Umbilical cord (tissue), 1 donor: ENCODE measurements at regions not wholly inside any gene's neighbourhood (a gene's known extent, or its start where the extent isn't known, plus 50 kb on each side); places are given as distances from the start of the nearest gene placed in this dataset.
"Not testable (repeated sequence)": the region's sequence is repeated elsewhere in the genome, so short reads cannot be mapped to it uniquely, and the experiment has no call there.

ENCODE experiments used
- DNase-seq: peaks from one replicate; pipeline ENCODE4 v3.0.0-alpha.2; 2015; ENCODE audit warnings: low spot score

DNA sequence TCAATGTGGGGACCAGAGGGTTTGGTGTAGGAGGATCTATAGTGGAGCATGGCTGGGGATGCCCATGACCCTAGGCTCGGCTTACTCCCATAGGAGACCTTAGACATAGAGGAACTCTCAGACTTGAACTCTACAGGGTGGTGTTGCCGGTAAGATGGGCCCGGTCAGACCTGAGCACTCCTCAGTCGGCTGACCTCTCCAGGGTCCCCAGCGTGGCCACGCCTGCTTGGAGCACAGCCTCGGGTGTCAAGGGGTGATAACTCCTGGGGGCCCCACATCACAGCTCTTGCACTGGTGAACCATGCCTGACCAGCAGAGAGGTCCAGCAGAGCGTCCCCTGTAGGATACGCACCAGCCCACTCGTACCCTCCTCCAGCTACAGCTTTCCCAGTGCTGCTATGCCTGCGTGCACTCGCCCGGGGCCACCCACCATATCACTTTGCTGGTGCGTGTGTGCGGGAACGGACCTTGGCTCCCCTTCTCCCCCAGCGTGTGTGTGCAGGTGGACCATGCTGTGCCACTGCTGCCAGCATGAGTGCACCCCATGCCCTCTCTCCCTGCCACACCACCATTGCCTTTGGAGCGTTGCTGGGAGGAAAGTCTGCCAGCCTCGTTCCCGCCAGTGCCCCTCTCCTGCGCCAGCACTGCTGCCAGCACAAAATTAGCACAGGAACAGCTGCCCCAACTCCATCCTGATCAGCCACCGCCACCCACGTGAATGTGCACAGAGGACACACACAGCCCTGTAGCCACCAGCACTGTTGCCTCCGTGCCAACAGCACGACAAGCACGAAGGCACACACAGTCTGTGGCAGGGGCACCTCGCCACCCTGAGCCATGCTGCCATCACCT is 806.6 kb downstream of the GLUD2 start:
- no peak for DNase-seq

DNA sequence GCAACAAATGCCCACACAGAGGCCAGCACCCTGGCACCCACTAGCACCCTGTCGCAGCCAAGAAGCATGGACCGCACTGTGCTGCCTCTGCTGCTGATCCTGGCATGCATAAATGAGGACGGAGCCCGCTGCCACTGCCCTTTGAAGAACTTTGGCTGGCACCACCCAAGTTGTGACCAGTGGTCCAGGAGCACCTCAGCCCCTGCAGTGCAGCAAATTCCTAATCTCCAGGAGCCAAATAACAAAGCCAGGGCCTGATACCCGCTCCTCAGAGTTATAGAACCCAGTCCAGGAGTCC is 807.2 kb downstream of the GLUD2 start:
- DNase-seq = no peak

DNA sequence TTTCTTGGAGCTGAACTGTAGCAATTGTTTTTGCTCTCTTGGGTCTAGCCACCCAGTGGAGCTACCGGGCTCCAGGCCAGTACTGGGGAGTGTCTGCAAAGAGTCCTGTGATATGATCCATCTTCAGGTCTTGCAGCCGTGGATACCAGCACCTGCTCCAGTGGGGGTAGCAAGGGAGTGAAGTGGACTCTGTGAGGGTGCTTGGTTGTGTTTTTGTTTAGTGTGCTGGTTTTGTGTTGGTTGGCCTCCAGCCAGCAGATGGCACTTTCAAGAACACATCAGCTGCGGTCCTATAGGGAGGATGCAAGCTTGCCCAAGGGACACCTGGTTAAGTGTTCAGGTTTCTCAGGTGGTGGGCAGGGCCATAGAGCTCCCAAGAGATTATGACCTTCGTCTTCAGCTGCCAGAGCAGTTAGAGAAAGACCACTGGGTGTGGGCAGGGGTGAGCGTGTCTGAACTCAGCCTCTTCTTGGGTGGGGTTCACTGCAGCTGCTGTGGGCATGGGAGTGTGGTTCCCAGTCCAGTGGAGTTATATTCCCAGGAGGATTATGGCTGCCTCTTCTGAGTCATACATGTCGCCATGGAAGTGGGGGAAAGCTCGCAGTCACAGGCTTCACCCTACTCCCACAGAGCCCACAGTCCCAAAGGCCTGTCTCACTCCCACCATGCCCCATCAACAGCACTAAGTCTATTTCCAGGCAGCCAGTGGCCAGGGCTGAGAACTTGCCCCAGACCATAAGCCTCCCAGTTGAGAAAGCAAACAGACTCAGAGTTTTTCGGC is 811.6 kb downstream of the GLUD2 start:
- DNase-seq = no peak

DNA sequence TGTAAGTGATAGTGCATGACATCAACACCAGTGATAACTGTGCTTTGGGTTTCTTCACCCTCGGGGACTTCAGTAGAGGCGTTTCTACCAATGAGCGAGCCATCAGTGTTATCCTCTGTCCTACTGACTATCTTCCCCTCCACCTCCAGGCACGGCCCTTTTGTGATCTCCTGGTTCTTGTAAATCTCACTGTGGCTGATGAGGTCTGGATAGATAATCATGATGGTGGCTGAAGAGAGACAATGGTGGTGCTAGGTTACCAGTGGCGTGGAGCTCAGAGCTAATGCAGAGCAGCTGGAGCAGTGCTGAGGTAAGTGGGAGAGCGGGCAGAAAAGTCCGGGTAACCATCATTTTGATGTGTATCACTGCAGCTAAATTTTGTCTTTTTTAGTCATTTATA is 816.6 kb downstream of the GLUD2 start:
- DNase-seq = no peak

DNA sequence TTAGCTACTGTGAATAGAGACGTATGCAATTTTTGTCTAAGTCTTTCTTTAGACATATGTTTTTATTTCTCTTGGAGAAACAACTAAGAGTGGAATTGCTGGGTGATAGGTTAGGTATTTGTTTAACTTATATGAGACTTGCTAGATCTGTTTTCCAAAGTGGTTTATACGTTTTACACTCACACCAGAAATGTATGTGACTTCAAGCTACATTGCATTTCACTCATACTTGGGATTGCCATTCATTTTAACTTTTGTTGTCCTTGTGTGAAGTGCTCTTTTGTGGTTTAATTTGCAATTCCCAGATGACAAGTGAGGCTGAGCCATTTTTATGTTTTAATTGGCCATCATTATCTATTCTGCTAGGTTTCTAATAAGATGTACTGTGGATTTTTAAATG is 817.2 kb downstream of the GLUD2 start:
- DNase-seq = no peak

DNA sequence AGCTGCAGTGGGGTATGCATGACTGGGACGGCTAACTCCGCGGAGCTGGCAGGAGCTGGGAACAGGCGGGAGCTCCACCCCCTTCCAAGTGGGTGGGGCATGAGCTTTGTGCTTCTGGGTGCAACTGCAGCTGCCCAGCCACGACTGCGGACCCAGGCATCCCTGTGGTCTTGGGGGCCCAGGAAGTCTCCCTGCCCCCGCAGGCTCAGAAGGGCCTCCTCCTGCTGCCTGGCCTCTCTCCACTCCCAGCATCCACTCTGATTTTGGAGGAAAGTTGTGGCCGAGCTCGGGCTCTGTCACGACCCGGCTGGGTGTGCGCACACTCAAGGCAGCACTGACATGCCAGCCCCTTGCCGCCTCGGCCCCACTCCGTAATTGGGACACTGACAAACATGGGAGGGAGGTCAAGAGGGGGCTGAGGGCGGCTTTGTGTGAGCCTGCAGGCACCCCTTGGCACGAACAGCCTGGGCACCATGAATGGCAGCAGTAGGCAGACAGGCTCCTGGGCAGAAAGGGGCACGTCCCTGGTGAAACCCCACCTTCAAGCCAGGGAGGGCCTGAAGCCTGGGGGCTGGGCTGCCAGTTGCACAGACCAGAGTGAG is 822.6 kb downstream of the GLUD2 start:
- no peak for DNase-seq

DNA sequence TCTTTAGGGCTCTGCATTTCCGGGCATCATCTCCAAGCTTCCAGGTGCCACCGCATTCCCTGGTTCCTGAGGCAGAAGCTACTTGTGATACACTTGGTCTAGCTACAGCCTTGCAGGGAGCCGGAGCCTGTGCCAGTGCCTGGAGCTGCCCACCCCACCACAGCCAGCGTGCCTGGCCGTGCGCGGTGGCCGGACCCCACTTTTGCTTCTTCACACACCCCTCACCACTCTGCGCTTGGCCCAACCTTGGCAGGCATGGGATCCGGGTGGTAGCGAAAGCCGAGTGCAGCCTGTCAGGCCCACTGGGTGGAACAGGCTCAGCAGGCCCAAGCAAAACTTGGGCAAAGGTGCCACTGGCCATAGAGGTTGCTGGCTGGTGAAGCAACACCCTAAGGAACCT is 823.7 kb downstream of the GLUD2 start:
- no peak for DNase-seq

DNA sequence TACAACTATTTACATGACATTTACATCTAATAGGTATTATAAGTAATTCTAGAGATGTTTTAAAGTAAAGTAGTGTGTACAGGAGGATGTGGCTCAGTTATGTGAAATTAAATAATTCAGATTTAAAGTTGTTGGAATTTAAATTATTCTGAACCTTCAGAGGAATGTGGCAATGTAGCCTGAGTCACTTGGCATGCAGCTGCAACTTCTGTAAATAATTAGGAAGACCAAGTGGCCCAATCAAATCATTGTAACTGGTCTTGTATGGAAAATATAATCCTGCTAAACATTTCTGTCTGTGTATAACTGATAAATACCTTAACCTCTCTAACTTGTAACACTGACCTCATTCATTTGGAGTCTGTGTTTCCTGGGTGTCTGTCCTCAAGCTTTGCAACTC is 828.9 kb downstream of the GLUD2 start:
- no peak for DNase-seq

DNA sequence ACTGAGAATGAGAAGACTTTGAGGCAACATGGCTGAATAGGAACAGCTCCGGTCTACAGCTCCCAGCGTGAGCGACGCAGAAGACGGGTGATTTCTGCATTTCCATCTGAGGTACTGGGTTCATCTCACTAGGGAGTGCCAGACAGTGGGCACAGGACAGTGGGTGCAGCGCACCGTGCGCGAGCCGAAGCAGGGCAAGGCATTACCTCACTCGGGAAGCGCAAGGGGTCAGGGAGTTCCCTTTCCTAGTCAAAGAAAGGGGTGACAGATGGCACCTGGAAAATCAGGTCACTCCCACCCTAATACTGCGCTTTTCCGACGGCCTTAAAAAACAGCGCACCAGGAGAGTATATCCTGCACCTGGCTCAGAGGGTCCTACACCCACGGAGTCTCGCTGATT is 829.9 kb downstream of the GLUD2 start:
- DNase-seq = not testable (repeated sequence)

DNA sequence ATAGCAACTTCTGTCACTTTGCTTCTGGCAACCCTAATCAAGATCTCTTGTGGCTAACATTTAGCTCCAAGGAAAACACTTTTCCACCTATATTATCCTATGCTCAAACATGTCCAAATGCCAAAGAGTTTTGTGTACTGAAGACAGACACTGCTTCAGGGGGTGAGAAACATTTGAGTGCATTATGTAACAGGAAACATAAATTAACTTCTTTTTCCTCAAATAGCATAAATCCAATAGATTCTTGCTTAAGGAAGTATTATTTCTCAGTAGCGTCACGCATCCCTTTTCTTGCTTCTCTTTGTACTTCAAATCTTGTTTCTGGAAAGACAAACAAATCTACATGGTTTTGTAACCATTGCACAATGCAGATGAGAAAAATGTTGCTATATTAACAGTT is 839.1 kb downstream of the GLUD2 start:
- no peak for DNase-seq

DNA sequence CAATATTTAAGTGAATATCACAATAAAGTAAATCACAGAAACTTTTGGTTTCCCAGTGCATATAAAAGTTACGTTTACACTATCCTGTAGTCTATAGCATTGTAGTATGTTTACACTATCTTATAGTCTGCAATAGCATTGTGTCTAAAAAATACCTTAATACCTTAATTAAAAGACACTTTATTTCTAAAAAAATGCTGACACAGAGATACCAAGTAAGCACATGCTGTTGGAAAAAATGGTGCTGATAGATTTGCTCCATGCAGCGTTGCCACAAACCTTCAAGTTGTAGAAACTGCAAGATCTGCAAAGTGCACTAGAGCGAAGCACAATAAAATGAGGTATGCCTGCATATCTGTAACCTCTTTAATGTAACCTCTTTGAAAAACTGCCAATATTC is 847.3 kb downstream of the GLUD2 start:
- DNase-seq = no peak

DNA sequence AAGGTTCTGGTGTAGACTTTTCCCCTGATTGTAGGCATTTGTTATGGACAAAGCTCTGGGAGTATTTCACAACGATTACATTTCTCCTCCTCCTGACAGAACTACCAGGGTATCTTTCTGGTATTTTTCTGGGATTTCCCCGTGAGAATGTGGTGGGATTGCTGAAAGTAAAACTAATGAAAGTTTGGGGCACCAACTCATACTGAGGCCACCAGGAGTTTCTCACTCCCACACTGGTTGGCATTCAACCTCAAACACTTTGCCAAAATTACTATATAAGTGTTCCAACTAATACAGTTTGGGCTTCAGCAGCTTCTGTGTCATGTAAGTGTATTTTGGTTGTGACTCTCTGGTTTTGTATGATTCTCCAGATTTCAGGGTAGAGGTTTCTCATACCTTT is 855.1 kb downstream of the GLUD2 start:
- DNase-seq = no peak

DNA sequence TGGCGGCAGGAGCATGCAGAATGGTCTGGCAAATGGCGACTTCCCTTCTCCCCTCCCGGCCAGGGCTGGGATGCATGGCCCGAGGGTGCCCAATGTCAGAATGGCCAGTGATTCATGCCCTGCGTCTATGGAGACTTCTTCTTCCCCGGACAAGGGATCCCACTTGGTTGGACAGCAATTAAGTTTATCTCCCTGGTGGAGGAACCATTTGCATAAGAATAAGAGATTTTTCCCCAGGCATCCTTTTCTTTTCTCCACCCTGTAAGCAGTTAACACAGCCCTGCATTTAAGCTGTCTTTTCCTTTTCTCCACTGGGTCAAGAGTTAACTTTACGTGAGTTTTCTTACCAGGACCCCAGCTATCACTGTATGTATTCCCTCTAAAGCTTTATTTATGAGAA is 856.6 kb downstream of the GLUD2 start:
- DNase-seq = no peak

DNA sequence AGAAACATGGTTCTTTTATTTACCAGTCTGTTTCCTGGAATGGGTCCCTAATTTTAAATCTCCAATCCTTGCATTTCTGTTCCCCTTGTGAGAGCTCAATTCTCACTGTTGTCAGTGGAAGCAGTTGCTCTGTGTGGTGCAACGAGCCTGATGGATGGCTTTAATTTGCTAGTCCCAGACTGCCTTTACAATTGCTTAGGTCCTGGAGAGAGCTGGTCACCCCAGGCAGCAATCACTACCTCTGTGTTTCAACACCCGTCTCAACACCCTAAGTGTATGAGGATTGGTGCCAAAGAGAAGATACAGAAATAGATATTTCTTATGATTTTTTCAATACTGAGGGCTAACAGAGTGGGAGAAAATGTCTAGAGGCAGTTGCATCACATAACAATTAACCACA is 873.8 kb downstream of the GLUD2 start:
- DNase-seq = no peak

DNA sequence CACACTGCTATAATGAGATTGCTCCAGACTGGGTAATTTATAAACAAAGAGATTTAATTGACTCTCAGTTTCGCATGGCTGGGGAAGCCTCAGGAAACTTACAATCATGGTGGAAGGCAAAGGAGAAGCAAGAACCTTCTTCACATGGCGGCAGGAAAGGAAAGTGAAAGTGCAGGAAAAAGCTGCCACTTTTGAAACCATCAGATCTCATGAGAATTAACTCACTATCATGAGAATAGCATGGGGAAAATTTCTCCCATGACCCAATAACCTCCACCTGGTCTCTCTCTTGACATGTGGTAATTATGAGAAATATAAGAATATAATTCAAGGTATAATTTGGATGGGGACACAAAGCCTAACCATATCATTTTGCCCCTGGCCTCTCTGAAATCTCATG is 884.2 kb downstream of the GLUD2 start:
- DNase-seq = no peak

DNA sequence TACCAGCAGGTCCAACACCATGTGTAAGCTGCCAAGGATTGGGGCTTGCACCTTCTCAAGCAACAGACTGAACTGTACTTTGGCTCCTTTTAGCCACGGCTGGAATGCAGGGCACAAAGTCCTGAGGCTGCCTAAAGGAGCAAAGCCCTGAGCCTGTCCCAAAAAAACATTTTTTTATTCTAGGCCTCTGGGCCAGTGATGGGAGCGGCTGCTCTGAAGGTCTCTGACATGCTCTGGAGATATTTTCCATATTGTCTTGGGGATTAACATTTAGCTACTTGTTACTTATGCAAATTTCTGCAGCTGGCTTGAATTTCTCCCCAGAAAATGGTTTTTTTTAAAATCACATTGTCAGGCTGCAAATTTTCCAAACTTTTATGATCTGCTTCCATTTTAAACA is 885.3 kb downstream of the GLUD2 start:
- no peak for DNase-seq

DNA sequence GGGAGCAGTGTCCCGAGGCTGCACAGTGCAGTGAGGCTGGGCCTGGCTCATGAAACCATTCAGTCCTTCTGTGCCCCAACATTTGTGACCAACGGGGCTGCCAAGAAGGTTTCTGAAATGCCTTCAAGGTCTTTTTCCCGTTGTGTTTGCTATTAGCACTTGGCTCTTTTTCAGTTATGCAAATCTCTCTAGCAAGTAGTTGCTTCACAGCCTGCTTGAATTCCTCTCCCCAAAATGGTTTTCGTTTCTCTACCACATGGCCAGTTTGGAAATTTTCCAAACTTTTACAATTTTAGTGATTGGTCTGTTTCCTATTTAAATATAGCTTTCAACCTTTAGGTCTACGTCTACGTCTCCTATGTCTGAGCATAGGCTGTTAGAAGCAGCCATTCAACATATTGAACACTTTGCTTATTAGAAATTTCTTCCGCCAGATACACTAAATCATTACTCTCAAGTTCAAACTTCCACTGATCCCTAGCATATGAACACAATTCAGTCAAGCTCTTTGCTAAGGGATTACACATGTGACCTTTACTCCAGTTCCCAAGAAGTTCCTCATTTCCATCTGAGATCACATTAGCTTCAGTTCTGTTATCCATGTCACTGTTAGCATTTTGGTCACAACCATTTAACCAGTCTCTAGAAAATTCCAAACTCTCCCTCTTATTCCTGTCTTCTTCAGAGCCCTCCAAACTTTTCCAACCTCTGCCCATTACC is 901.8 kb downstream of the GLUD2 start:
- no peak for DNase-seq

DNA sequence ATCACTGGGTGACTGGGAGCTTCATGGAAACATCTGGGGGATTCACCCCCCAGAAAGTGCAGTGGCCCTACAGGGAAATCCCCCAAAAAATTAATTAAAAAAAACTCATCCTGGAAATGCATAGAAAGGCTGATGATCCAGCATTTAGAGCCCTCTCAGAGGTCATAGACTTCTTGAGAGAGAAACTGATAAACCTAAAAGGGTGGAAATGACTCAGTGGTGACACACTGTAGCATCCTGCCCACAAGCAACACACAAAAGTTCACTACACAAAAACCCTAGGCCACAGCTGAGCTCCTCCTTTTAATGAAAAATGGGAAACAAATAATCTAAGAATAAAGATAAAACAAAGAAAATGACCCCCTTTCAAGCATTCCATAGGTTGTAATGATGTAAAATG is 911.5 kb downstream of the GLUD2 start:
- no peak for DNase-seq

DNA sequence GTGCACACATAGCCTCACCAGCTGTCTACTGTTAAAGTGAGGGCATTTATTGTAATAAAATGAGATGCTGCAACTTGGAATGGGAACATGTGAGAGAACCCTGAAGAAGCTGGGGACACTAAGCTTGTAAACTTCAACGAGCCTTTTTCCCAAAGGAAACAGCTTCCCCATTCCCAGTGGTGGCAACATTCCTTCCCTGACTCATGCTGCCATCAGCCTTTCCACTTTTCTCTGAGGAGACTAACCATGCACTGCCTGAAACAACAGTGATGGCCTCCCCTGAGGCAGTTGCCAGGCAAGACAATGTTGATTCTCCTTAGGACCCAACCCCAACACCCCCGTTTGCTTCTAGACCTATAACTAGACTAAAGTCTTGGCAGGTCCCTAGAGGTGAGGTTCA is 928.3 kb downstream of the GLUD2 start:
- no peak for DNase-seq

DNA sequence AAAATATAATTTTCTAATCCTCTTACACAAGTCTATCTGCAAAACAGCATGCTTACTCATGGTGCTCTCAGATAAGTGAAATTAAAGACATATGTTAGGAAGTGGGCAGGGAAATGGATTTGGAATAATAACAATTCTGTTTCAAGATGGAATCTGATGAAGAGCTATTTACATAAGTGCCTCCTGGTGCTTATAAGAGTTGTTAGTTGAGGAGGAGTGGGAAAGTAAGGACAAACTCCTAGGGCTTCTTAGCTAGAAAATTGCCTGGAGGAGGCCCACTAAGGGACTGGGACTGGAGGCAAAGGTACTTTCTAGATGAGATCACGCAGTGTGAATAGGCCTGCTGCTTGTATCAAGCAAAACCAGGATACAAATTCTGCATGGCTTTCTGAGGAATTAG is 939.8 kb downstream of the GLUD2 start:
- peak; percentile 24 for DNase-seq

DNA sequence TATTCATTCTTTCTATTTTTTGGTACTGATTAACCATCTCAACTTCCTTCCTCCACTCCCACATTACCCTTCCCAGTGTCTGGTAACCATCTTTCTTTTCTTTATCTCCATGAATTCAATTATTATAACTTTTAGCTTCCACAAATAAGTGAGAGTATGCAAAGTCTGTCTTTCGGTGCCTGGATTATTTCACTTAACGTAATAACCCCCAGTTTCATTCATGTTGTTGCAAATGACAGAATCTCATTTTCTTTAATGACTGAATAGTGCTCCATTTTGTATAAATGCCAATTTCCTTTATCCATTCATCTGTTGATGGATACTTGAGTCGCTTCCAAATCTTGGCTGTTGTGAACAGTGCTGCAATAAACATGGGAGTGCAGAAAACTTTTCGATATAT is 940.4 kb downstream of the GLUD2 start:
- no peak for DNase-seq

DNA sequence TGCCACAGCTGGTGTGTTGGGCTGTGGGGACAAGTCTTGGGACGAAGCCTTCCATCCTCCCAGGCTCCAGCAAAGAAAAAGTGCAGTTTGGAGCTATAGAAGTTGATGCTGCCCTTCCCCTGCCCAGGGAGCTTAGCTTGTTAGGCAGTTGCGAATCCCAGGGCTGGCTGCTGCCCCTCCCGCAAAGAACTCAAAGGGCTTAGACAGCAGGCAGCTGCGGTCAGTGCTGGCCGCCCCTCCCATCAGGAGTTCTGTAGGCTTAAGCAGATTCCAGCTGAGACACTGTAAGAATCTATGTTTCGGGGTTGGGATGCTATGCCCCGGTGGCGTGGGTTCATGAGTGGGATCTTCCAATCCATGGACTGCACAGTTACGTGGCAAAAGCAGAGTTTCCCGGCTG is 956.7 kb downstream of the GLUD2 start:
- DNase-seq = peak; percentile 15
